ENCODE measurements at regions not wholly inside any gene's neighbourhood (a gene's known extent, or its start where the extent isn't known, plus 50 kb on each side); places are given as distances from the start of the nearest gene placed in this dataset.
"Not testable (repeated sequence)": the region's sequence is repeated elsewhere in the genome, so short reads cannot be mapped to it uniquely, and the experiment has no call there.

DNA sequence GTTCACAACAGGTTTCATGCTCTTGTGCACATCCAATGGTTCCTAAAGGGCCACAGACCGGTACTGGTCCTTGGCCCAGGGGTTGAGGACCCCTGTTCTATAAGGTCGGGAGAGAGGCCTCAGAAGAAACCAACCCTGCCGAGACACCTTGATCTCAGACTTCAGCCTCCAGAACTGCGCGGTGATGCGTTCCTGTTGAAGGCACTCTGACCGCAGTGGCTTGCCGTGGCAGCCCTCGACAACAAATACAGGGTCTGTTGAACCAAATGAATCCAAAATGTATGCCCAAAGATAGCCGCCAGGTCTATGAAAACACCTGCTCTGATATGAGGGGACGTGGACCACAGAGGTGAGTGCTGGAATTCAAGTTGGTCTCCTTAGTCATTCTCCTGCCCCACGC lies 389.8 kb downstream of the SEC14L1 start:
- peaks cover 2 to 13% (median 9%) of the 10 kb centered on the region in 4 donors for H3K4me1 Mint-ChIP-seq
- ATAC-seq = no peak

DNA sequence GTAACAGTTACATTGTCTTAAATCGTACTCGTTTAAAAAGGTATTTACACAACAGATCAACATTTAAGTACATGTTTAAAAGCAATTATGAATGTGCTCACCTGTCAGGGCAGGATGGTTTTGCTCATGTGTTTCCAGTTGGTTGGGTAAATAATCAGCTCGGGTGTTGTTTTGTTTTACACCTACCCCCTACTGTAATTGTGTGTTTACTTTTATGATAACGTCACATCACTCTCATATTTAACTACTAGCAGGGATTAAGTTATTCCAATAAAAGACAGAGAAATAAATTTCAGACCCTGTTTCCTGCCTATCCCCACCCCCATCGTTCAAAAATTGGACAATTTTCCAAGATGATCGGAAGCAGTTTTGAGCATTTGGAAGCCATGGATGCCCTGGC lies 390.2 kb downstream of the SEC14L1 start:
- H3K4me3 Mint-ChIP-seq = no peak overlapping the region
- H3K4me1 Mint-ChIP-seq = peaks cover 5 to 18% (median 13%) of the 10 kb centered on the region in 4 donors
- H3K36me3 Mint-ChIP-seq = peaks cover 0 to 6% (median 5%) of the 10 kb centered on the region in 3 donors
- H3K27me3 Mint-ChIP-seq = peaks cover 1 to 16% (median 9%) of the 10 kb centered on the region in 5 donors
- ATAC-seq (no peak), DNase-seq (no peak)
- peaks cover 0 to 9% (median 4%) of the 10 kb centered on the region in 9 donors for H3K9me3 Mint-ChIP-seq
- POLR2A ChIA-PET = no interaction called here
- peak overlapping the region in 1 of 10 donors; percentile 53 for H3K27ac Mint-ChIP-seq

More for the DNA sequence above, 389.8 kb downstream of the SEC14L1 start:
- Mint-ChIP-seq H3K27me3 (peaks cover 1 to 16% (median 9%) of the 10 kb centered on the region in 5 donors), H3K27ac (peak overlapping the region in 2 of 10 donors; percentile 33 to 53), H3K4me3 (no peak overlapping the region), H3K36me3 (peaks cover 0 to 6% (median 5%) of the 10 kb centered on the region in 3 donors), H3K9me3 (peaks cover 0 to 9% (median 4%) of the 10 kb centered on the region in 9 donors)
- no peak for DNase-seq
- POLR2A ChIA-PET = no interaction called here

DNA sequence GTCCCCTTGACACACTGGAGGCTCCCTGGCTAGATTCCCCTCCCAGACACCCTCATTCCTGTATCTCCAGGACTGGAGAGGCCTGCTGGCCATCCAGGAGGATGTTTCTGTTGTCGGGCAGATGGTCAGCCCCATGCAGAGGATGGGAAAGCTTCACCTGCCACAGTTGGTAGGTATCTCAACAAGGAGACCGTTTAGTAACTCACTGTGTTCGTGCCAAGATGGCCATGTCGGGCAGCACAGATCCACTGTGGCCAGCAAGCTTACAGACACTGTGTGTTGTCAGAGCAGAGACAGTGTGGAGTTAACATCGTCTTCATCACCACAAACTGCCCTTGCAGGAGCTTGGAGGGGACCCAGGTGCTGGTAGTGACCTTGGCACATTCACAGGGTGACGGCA lies 390.9 kb downstream of the SEC14L1 start:
- Mint-ChIP-seq H3K27ac (peak overlapping the region in 1 of 10 donors; percentile 51), H3K27me3 (peaks cover 1 to 16% (median 9%) of the 10 kb centered on the region in 5 donors), H3K4me3 (no peak overlapping the region), H3K36me3 (peaks cover 0 to 6% (median 5%) of the 10 kb centered on the region in 3 donors), H3K4me1 (peaks cover 6 to 18% (median 14%) of the 10 kb centered on the region in 4 donors), H3K9me3 (peaks cover 0 to 9% (median 4%) of the 10 kb centered on the region in 9 donors)
- ATAC-seq = no peak
- no peak for DNase-seq
- POLR2A ChIA-PET = no interaction called here

DNA sequence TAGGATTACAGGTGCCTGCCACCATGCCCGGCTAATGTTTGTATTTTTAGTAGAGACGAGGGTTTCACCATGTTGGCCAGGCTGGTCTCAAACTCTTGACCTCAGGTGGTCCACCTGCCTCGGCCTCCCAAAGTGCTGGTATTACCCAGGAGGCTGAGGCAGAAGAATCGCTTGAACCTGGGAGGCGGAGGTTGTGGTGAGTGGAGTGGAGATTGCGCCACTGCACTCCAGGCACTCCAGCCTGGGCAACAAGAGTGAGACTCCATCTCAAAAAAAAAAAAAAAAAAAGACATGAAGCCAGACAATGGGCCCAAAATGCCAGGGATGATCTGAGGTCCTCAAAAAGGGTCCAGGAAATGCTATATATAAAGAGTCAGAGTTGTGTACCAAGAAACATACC lies 392.9 kb downstream of the SEC14L1 start:
- Mint-ChIP-seq H3K27me3 (peaks cover 0 to 13% (median 0%) of the 10 kb centered on the region in 5 donors), H3K4me1 (peaks cover 6 to 18% (median 12%) of the 10 kb centered on the region in 4 donors)
- DNase-seq, H3K4me3 Mint-ChIP-seq, H3K27ac Mint-ChIP-seq, H3K36me3 Mint-ChIP-seq, ATAC-seq, H3K9me3 Mint-ChIP-seq, POLR2A ChIA-PET: not testable (repeated sequence)

DNA sequence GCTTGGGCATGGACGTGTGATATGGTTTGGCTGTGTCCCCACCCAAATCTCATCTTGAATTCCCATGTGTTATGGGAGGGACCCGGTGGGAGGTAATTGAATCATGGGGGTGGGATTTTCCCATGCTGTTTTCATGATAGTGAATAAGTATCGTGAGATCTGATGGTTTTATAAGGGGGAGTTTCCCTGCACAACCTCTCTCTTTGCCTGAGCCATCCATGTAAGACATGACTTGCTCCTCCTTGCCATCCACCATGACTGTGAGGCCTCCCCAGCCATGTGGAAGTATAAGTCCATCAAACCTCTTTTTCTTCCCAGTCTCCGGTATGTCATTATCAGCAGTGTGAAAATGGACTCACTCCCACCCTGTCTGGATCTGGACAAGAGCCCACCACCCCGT lies 393.4 kb downstream of the SEC14L1 start:
- DNase-seq (no peak), ATAC-seq (no peak)
- H3K27ac Mint-ChIP-seq = peak overlapping the region in 1 of 10 donors; percentile 37

DNA sequence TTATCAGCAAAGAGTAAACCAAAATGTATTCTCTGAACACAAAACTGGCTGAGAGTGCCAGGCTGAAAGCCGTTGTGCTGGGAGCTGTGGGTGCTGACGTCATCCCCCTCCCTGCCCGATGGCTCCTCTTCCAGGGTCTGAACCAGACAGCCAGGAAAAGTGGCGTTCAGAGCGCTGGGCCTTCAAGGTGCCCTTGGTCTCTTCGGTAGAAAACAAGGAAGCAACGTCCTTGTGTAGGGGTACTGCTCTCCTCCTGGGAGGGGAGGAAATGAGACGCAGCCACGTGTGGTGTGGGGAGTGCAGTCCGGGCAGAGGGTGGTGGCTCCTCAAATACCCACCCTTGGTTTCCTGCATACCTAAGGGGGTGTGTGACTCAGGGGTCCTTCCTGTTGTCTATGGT lies 394.7 kb downstream of the SEC14L1 start:
- Mint-ChIP-seq H3K27ac (peak overlapping the region in 1 of 10 donors; percentile 51), H3K36me3 (peaks cover 0 to 6% (median 5%) of the 10 kb centered on the region in 3 donors), H3K27me3 (peaks cover 0 to 9% (median 0%) of the 10 kb centered on the region in 5 donors), H3K4me3 (peak overlapping the region in 2 of 10 donors; percentile 19 to 23), H3K4me1 (peaks cover 6 to 15% (median 11%) of the 10 kb centered on the region in 4 donors), H3K9me3 (peaks cover 0 to 9% (median 4%) of the 10 kb centered on the region in 9 donors)
- POLR2A ChIA-PET = no interaction called here
- ATAC-seq = peak; percentile 62 to 65
- peak in 1 of 10 donors; percentile 10 for DNase-seq

More for the DNA sequence above, 393.4 kb downstream of the SEC14L1 start:
- POLR2A ChIA-PET = no interaction called here
- Mint-ChIP-seq H3K9me3 (peaks cover 0 to 9% (median 4%) of the 10 kb centered on the region in 9 donors), H3K4me1 (peaks cover 6 to 16% (median 12%) of the 10 kb centered on the region in 4 donors), H3K27me3 (peaks cover 0 to 13% (median 0%) of the 10 kb centered on the region in 5 donors), H3K4me3 (no peak overlapping the region), H3K36me3 (peaks cover 0 to 6% (median 5%) of the 10 kb centered on the region in 3 donors)

DNA sequence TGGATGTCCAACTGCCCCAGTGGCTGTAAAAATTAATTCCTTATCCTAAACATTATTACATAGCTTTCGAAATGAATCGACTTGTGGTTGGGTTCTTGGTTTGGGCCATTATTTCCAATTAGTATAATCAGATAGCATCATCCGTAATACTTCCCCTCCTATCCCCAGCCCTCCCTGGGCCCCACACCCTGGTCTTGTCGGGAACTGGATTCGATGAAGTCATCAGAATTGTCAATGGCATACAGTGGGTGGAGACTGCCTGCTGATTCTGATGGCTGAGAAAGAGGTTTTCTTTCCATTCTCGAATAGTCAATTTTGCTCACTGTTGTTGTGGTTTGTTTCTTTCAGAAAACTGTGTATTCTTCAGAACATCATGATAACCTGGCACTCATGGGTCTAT lies 395.1 kb downstream of the SEC14L1 start:
- Mint-ChIP-seq H3K36me3 (peaks cover 0 to 6% (median 5%) of the 10 kb centered on the region in 3 donors), H3K27ac (peak overlapping the region in 1 of 10 donors; percentile 51), H3K27me3 (peaks cover 0 to 6% (median 0%) of the 10 kb centered on the region in 5 donors), H3K4me1 (peaks cover 6 to 15% (median 11%) of the 10 kb centered on the region in 4 donors), H3K4me3 (peak overlapping the region in 4 of 10 donors; percentile 10 to 58 (median 37)), H3K9me3 (peaks cover 0 to 9% (median 4%) of the 10 kb centered on the region in 9 donors)
- POLR2A ChIA-PET = interaction anchor here (0.7 kb wide), 1 partner anchor 58 kb away, joined by 3 read pairs; no protein-coding TSS in a partner anchor
- no peak for DNase-seq
- no peak for ATAC-seq

DNA sequence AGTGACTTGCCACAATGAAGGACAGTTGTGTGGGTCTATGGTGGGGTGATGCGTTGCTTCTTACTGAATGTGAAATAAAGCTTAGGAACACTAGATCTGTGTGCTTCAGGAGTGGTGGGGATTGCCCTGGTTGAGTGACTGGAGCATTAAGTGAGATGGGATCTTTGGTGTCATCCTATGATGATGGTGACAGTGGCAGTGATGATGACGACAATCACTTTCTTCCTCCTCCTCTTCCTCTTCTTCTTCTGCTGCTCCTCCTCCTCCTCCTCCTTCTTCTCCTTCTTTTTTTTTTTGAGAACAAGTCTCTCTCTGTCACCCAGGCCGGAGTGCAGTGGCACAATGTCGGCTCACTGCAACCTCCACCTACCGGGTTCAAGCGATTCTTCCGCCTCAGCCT lies 396.8 kb downstream of the SEC14L1 start:
- Mint-ChIP-seq H3K36me3 (peaks cover 0 to 6% (median 5%) of the 10 kb centered on the region in 3 donors), H3K9me3 (peaks cover 0 to 9% (median 4%) of the 10 kb centered on the region in 9 donors), H3K4me3 (no peak overlapping the region), H3K27ac (peak overlapping the region in 2 of 10 donors; percentile 47 to 56), H3K4me1 (peaks cover 6 to 15% (median 12%) of the 10 kb centered on the region in 4 donors), H3K27me3 (peaks cover 0 to 4% (median 0%) of the 10 kb centered on the region in 5 donors)
- POLR2A ChIA-PET = no interaction called here
- DNase-seq = no peak
- no peak for ATAC-seq

DNA sequence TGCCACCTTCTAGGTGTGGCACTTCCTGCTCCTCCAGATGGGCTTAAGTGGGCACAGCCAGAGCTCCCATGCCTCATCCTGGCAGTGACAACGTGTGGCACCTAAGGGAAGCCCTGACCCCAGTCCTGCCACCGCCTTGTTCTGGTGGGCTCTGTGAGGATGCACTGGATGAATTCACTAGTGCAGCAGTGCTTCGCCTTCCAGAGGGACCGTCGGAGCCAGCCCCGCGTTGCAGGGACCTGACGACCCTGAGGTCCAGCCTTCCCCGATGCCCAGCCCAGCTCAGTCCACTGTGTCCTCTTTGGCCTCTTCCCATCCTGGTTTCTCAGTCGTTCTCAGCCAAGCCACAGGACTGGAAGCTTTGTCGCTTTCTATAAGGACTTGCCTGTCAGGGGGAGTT lies 399.8 kb downstream of the SEC14L1 start:
- no peak for ATAC-seq
- Mint-ChIP-seq H3K27me3 (peaks cover 0 to 4% (median 0%) of the 10 kb centered on the region in 5 donors), H3K27ac (peak overlapping the region in 2 of 10 donors; percentile 57 to 74), H3K9me3 (no peaks in the 10 kb centered on the region), H3K4me3 (no peak overlapping the region), H3K4me1 (peaks cover 8 to 12% (median 9%) of the 10 kb centered on the region in 4 donors), H3K36me3 (no peaks in the 10 kb centered on the region)
- peak in 1 of 10 donors; percentile 59 for DNase-seq
- POLR2A ChIA-PET = no interaction called here

DNA sequence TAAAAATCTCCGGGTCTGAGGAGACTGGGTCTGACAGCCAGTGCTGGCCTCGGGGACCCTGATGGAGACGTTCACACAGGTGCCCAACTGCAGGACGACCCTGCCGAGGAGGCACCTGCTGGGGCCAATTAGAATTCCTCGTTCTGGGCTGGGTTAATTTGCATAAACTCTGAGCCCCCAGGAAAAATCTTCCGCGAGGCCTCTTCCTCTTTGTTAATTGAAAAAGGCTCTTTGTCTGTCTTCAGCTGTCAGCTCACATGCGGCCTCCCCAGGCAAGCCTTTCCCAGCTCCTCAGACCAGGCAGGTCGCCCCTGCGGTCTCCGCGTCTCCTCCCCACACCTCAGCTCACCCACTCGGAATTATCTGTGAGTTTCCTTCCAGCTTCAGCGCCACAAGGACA lies 400.2 kb downstream of the SEC14L1 start:
- DNase-seq (peak in 1 of 10 donors; percentile 45), ATAC-seq (no peak)
- Mint-ChIP-seq H3K27ac (no peak overlapping the region), H3K27me3 (peaks cover 0 to 4% (median 0%) of the 10 kb centered on the region in 5 donors), H3K9me3 (no peaks in the 10 kb centered on the region), H3K36me3 (no peaks in the 10 kb centered on the region), H3K4me3 (no peak overlapping the region), H3K4me1 (peaks cover 3 to 8% (median 5%) of the 10 kb centered on the region in 4 donors)
- POLR2A ChIA-PET = no interaction called here

DNA sequence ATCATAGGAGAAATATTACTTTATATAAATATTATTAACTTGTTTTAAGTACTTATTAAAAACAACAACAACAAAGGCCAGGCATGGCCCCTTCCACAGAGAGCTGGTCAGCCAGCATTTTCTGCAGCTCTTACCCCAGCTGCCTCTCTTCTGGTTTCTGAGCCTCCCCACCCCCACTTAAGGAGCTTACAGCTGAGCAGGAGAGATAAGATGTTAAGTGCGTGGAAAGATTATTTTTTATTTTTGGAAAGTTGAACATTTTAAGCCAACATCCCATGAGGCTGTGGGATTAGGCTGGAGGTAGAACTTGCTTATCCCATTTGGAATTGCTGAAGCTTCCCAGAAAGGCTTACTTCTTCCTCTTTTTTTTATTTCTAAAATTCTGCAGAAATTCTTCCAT lies 401.2 kb downstream of the SEC14L1 start:
- Mint-ChIP-seq H3K27ac (no peak overlapping the region), H3K9me3 (no peaks in the 10 kb centered on the region), H3K27me3 (peaks cover 0 to 4% (median 0%) of the 10 kb centered on the region in 5 donors), H3K36me3 (no peaks in the 10 kb centered on the region), H3K4me3 (no peak overlapping the region), H3K4me1 (peaks cover 3 to 6% (median 4%) of the 10 kb centered on the region in 4 donors)
- no peak for ATAC-seq
- POLR2A ChIA-PET = interaction anchor here (0.7 to 1.9 kb wide), 2 partner anchors 191 to 416 kb away, joined by 3 to 11 read pairs; partner anchors contain the start of gene TNRC6C
- no peak for DNase-seq

DNA sequence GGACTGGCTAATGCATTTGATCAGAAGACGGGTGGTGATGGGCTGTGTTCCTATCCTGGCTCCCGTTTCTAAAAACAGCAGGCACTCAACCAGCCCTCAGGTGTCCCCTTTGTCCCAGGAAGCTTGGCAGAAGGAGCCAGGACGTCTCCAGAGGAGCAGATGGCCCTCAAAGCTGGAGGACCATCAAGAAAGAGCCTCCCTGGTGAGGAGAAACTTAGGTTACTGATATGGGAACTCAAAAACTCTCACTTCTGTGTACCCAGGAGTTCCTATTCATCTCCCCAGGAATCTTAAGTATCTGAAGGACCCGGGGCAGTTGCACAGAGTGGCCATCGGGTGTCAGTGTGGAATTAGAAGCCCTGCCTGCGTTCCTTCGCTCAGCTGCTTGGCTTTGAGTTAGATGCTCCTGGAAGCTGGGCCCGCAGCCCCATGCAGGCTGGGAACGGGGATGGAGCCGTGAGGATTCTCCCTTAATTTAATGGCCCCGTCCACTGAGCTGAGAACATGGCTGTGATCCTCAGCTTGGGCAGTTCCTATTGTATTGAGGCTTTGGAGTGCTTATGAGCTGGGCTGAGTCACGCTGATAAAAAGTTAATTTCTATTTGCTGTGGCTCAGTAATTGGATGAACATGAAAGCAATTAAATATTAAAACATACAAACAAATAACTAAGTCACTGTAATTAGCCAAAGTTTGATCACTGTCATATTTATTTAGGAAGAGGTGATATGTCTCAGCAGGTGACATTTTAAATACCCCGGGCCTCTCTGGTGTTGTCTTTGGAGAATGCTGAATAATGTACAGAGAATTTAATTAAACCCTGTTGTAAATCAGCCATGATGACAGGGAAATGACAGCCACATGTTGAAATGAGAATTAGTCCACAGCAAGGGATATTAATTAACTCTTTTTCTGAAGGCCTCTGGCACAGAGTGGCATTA lies 402.1 kb downstream of the SEC14L1 start:
- Mint-ChIP-seq H3K27me3 (peaks cover 0 to 1% (median 0%) of the 10 kb centered on the region in 5 donors), H3K9me3 (no peaks in the 10 kb centered on the region), H3K4me1 (peaks cover 3 to 6% (median 4%) of the 10 kb centered on the region in 4 donors), H3K27ac (no peak overlapping the region), H3K4me3 (no peak overlapping the region), H3K36me3 (no peaks in the 10 kb centered on the region)
- ATAC-seq = peak; percentile 85 to 95
- POLR2A ChIA-PET = interaction anchor here (0.7 to 1.9 kb wide), 4 partner anchors 113 to 468 kb away, joined by 3 to 11 read pairs (median 4); partner anchors contain the start of gene TNRC6C
- peak; percentile 42 to 83 (median 62) for DNase-seq

Data from naive thymus-derived CD8-positive, alpha-beta T cell (primary cell).